ENCODE measurements at regions not wholly inside any gene's neighbourhood (a gene's known extent, or its start where the extent isn't known, plus 50 kb on each side); places are given as distances from the start of the nearest gene placed in this dataset.

GRCh38 chr12:25855716-25856115, 102.8 kb upstream of the RASSF8 start:
- TF ChIP-seq REST (IDR thresholded peaks at IDR 0.05; ENCODE audit: insufficient read depth in 1 of 2, low read depth in 2 of 2, low read length in 2 of 2) (no peak), TAF1 (IDR thresholded peaks at IDR 0.05; ENCODE audit: borderline replicate concordance, insufficient read depth, low read length) (no peak), SIN3A (IDR thresholded peaks at IDR 0.05; ENCODE audit: borderline replicate concordance, insufficient read depth, low read length) (no peak), FOXP2 (optimal IDR thresholded peaks at IDR 0.05; ENCODE audit: borderline replicate concordance, extremely low read depth, extremely low read length, insufficient read depth) (no peak), POLR2AphosphoS5 (IDR thresholded peaks at IDR 0.05; ENCODE audit: low read depth, low read length) (no peak)

GRCh38 chr12:25859976-25860375, 98.5 kb upstream of the RASSF8 start:
- no peak for TF ChIP-seq FOXP2 (optimal IDR thresholded peaks at IDR 0.05; ENCODE audit: borderline replicate concordance, extremely low read depth, extremely low read length, insufficient read depth)

- TF ChIP-seq FOXP2 (optimal IDR thresholded peaks at IDR 0.05; ENCODE audit: borderline replicate concordance, extremely low read depth, extremely low read length, insufficient read depth) (no peak), TAF1 (IDR thresholded peaks at IDR 0.05; ENCODE audit: borderline replicate concordance, insufficient read depth, low read length) (no peak), REST (IDR thresholded peaks at IDR 0.05; ENCODE audit: insufficient read depth in 1 of 2, low read depth in 2 of 2, low read length in 2 of 2) (no peak), SIN3A (IDR thresholded peaks at IDR 0.05; ENCODE audit: borderline replicate concordance, insufficient read depth, low read length) (no peak), POLR2AphosphoS5 (IDR thresholded peaks at IDR 0.05; ENCODE audit: low read depth, low read length) (no peak)
Observed at GRCh38 chr12:25861226-25861625, 97.3 kb upstream of the RASSF8 start.

- TF ChIP-seq REST (IDR thresholded peaks at IDR 0.05; ENCODE audit: insufficient read depth in 1 of 2, low read depth in 2 of 2, low read length in 2 of 2) (no peak), SIN3A (IDR thresholded peaks at IDR 0.05; ENCODE audit: borderline replicate concordance, insufficient read depth, low read length) (no peak), FOXP2 (optimal IDR thresholded peaks at IDR 0.05; ENCODE audit: borderline replicate concordance, extremely low read depth, extremely low read length, insufficient read depth) (no peak), TAF1 (IDR thresholded peaks at IDR 0.05; ENCODE audit: borderline replicate concordance, insufficient read depth, low read length) (no peak), POLR2AphosphoS5 (IDR thresholded peaks at IDR 0.05; ENCODE audit: low read depth, low read length) (no peak)
Observed at GRCh38 chr12:25864306-25865276, 93.9 kb upstream of the RASSF8 start.

GRCh38 chr12:25866586-25867378, 91.7 kb upstream of the RASSF8 start:
- TF ChIP-seq FOXP2 (optimal IDR thresholded peaks at IDR 0.05; ENCODE audit: borderline replicate concordance, extremely low read depth, extremely low read length, insufficient read depth) = no peak
- no peak for TF ChIP-seq SIN3A (IDR thresholded peaks at IDR 0.05; ENCODE audit: borderline replicate concordance, insufficient read depth, low read length)
